ENCODE measurements at regions not wholly inside any gene's neighbourhood (a gene's known extent, or its start where the extent isn't known, plus 50 kb on each side); places are given as distances from the start of the nearest gene placed in this dataset.

GRCh38 chr1:58395355-58395754 lies 151.2 kb downstream of the OMA1 start:
- TF ChIP-seq CTCF (IDR thresholded peaks at IDR 0.05 in 2 of 3, conservative IDR thresholded peaks at IDR 0.05 in 1 of 3; ENCODE audit: control insufficient read depth in 2 of 3, extremely low read depth in 1 of 3, insufficient read depth in 1 of 3, low read depth in 3 of 3, low read length in 3 of 3) (no peak), EP300 (IDR thresholded peaks at IDR 0.05; ENCODE audit: borderline replicate concordance in 1 of 2, control insufficient read depth in 1 of 2, low read depth in 2 of 2, low read length in 2 of 2) (no peak), SUZ12 (IDR thresholded peaks at IDR 0.05; ENCODE audit: unreplicated experiment) (no peak), PAX5 (IDR thresholded peaks at IDR 0.05; ENCODE audit: borderline replicate concordance, low read depth, low read length) (no peak), PKNOX1 (IDR thresholded peaks at IDR 0.05) (no peak), CREM (IDR thresholded peaks at IDR 0.05; ENCODE audit: low read depth) (no peak), MAX (IDR thresholded peaks at IDR 0.05; ENCODE audit: low read depth, low read length) (no peak), POLR2A (IDR thresholded peaks at IDR 0.05; ENCODE audit: low read depth, low read length) (no peak)

Measured in GM12878 (cell line).